GDM1 (cell line): ENCODE measurements at regions not wholly inside any gene's neighbourhood (a gene's known extent, or its start where the extent isn't known, plus 50 kb on each side); places are given as distances from the start of the nearest gene placed in this dataset.

ENCODE experiments used
- DNase-seq: peaks from one replicate; lab custom pipeline; 2025; lab: John Stamatoyannopoulos, UW

- no peak for DNase-seq
Observed at GRCh38 chr1:81577004-81577697, 223.6 kb upstream of the ADGRL2 start.

GRCh38 chr1:81574408-81574807, 226.3 kb upstream of the ADGRL2 start:
- no peak for DNase-seq

GRCh38 chr1:81573458-81573857, 227.3 kb upstream of the ADGRL2 start:
- no peak for DNase-seq

GRCh38 chr1:81571946-81572345, 228.8 kb upstream of the ADGRL2 start:
- no peak for DNase-seq

- DNase-seq = no peak
Observed at GRCh38 chr1:81569761-81570160, 231.0 kb upstream of the ADGRL2 start.

GRCh38 chr1:81563632-81564031, 237.1 kb upstream of the ADGRL2 start:
- DNase-seq = no peak

GRCh38 chr1:81562934-81563333, 237.8 kb upstream of the ADGRL2 start:
- no peak for DNase-seq

GRCh38 chr1:81560629-81561028, 240.1 kb upstream of the ADGRL2 start:
- DNase-seq = no peak

GRCh38 chr1:81559662-81560350, 240.9 kb upstream of the ADGRL2 start:
- DNase-seq = no peak

- DNase-seq = no peak
Observed at GRCh38 chr1:81558291-81559076, 242.2 kb upstream of the ADGRL2 start.

GRCh38 chr1:81556968-81557367, 243.8 kb upstream of the ADGRL2 start:
- DNase-seq = no peak

GRCh38 chr1:81554534-81554933, 246.2 kb upstream of the ADGRL2 start:
- no peak for DNase-seq

GRCh38 chr1:81554108-81554507, 246.6 kb upstream of the ADGRL2 start:
- DNase-seq = no peak

- DNase-seq = no peak
Observed at GRCh38 chr1:81553503-81553902, 247.2 kb upstream of the ADGRL2 start.

GRCh38 chr1:81551946-81552345, 248.8 kb upstream of the ADGRL2 start:
- DNase-seq = no peak

- no peak for DNase-seq
Observed at GRCh38 chr1:81550753-81551152, 250.0 kb upstream of the ADGRL2 start.

- no peak for DNase-seq
Observed at GRCh38 chr1:81549588-81550127, 251.1 kb upstream of the ADGRL2 start.

GRCh38 chr1:81548918-81549587, 251.7 kb upstream of the ADGRL2 start:
- no peak for DNase-seq

GRCh38 chr1:81547912-81548303, 252.8 kb upstream of the ADGRL2 start:
- no peak for DNase-seq

- no peak for DNase-seq
Observed at GRCh38 chr1:81547261-81547911, 253.3 kb upstream of the ADGRL2 start.

GRCh38 chr1:81545734-81546133, 255.0 kb upstream of the ADGRL2 start:
- DNase-seq = no peak

GRCh38 chr1:81543764-81544163, 257.0 kb upstream of the ADGRL2 start:
- no peak for DNase-seq
